NCI-H128 (cell line): ENCODE measurements at regions not wholly inside any gene's neighbourhood (a gene's known extent, or its start where the extent isn't known, plus 50 kb on each side); places are given as distances from the start of the nearest gene placed in this dataset.
"Not testable (repeated sequence)": the region's sequence is repeated elsewhere in the genome, so short reads cannot be mapped to it uniquely, and the experiment has no call there.

Experiments
- DNase-seq: peaks from one replicate; lab custom pipeline; 2025; ENCODE audit not compliant: unreplicated experiment; lab: John Stamatoyannopoulos, UW

DNA sequence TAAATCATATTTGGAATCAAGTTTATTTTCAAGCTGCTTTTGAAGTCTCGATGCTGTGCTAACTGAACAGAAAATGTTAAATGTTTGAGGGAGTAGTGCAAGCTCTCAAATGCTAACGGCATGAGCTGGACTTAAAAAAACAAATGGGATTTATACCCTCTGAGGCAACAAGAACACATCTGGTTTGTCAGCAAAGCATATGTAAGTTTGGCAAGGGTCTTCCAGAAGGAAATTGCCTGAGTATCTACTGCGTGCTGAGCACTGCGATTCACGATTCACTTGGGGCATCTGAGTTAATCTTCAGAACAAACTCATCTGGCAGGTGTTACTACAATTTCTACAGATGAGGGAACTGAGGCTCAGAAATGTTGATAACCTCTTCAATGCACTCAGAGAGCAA is 98.4 kb upstream of the C9orf72 start:
- no peak for DNase-seq

DNA sequence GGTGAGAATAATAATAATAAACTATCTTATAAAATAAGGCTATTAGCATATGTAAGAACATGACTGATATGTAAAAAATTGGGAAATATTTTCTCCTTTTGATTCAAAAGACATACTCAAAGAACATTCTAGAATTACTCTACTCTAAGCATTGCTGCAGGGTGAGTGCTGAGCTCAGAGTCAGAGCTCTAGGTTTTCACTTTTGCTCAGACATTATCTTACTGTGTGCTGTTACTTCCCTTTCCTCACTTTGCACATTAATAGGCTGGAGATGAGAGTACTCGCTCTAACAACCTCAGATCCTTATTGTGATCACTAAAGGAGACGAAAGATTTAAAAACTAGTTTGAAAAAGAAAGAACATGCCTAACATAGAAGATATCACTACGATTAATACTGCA is 99.4 kb upstream of the C9orf72 start:
- DNase-seq, result no peak

DNA sequence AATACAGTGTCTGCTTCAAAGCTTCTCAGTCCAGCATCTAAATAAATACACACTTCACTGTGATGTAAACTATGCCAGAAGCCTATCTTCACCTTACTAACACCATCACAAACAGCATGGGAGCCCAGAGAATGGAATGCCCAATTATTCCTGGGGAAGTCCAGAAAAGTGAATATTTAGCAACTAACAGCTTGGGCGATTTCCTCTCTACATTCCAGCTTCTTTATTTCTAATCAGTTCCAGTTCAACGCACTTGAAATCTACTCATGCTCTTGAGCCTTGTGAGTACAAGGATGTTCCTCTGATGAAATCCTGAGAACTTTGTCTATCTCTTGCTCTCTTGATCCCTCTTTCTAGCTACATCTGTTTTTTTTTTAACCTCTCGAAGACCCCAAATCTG is 100.4 kb upstream of the C9orf72 start:
- no peak for DNase-seq

DNA sequence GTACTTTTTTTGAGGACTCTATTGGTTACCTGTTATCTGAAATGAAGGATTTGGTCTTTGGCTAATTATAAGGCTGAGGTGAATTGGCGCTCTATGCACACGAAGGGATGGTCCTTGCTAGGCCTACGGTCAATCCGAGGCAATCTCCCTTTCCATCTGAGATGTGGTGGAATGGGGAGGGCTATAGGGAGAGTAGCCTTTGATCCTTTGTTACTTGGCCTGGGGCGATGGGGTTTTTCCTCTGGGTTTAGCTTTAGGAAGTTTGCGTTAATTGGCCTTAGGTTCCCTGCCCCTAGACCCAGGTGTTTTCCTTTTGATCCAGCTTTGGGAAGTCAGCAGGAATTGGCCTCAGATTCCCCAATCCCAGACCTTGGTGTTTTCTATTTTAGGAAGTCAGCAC is 102.1 kb upstream of the C9orf72 start:
- DNase-seq, result no peak

DNA sequence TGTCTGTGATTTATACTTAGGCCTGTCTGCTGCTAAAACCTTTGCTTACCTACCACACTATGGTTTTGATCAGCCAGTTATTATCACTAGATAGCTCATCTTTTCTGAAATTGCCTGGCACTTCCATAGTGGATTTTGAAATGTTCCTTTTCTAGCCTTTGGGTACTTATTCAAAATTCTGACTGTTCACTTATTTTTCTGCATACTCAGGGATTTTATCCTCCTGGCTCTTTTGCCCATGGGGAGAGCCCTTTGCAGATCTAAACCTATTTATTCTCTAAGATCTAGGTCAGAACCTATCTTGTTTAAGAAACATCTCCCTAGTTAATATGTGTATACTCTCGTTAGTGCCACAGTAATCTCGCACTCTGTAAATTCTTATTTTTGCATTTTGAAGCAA is 103.5 kb upstream of the C9orf72 start:
- no peak for DNase-seq

DNA sequence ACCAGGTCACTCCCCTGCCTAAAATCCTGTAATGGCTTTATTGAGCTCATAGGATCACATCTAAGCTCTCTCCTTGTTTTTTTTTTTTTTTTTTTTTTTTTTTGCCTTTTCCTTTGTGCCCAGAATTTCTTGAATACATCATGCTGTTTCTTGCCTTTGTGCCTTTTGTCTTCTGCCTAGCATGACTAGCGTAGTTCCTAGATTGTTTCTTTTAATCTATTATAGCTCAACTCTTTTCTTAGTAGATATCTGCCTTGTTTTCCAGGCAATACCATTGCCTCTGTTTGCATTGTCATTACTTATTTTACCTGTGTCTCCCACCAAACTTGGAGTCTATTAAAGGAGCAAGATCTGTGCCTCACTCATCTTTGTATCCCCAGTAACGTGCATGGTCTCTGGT is 106.1 kb upstream of the C9orf72 start:
- no peak for DNase-seq

DNA sequence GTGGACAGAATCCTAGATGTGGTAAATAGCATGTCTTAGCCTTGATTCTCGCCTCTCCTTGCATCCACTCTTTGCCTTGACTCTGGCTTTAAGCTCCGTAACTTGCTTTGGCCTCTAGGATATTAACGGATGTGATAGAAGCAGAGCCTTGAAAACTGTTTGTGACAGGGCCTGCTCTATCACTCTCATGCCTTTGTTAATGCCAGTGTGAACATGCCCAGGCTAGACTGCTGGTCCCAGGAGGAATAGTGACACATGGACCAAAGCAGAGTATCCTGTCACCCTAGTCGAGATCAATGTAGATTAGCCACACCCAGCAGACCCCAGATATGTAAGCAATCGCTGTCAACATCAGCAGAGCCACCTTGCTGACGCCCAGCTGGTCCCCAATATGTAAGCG is 109.9 kb upstream of the C9orf72 start:
- DNase-seq, result no peak

DNA sequence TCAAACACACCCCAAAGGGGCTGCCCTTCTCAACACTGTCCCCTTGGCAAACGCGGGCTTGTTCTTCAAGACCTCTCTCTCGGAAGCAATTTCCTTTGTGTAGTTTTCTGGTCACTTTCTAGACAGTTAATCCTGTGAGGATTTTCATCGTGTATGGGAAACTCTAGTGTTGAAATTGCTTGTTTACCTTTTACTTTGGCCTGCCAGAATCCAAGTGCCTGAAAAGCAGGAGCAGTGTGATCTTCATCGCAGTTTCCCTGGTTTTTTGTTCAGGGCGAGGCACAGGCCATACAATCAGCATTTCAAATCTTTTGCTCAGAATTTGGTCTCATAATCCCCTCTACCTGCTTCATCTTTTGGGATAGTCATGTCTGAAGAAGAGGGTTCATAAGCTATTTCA is 115.7 kb upstream of the C9orf72 start:
- no peak for DNase-seq

DNA sequence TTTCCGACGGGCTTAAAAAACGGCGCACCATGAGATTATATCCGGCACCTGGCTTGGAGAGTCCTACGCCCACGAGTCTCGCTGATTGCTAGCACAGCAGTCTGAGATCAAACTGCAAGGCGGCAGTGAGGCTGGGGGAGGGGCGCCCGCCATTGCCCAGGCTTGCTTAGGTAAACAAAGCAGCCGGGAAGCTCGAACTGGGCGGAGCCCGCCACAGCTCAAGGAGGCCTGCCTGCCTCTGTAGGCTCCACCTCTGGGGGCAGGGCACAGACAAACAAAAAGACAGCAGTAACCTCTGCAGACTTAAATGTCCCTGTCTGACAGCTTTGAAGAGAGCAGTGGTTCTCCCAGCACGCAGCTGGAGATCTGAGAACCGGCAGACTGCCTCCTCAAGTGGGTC is 117.5 kb upstream of the C9orf72 start:
- DNase-seq, result not testable (repeated sequence)

DNA sequence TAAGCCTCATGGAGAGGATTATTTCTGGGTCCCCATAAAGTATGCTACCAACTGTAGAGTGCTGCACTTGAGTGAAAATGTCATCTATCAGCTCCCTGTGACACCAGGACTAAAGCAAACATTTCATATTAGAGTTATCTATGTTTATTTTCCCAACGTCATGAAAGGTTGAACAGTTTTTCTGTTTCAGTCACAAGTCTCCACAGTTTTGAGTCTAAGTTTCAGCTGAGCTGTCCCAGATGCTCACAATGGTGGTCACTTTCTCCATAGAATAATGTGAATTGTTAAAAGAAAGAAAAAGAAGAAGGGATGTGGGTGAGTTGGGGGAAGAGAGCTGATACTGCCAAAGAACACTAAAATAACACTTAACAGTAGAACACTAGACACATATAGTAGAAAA is 126.3 kb upstream of the C9orf72 start:
- no peak for DNase-seq

DNA sequence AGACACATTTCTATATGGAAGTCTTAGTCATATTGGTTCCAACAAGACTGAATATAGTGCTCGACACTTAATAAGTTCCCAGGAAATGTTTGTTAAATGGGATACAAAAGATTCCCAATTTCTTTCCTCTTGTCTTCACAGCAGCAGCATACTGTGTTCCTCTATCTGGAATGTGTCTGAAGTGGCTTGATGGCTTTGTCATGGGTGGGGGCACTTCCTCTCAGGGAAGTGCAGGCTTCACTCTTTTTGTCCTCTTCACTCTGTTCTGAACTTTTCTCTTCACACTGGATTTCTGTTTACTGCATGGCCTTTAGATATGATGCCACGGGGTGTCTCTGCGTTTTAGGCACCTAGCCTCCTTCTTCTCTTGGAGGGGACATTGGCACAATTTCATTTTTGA is 127.7 kb upstream of the C9orf72 start:
- DNase-seq, result no peak

DNA sequence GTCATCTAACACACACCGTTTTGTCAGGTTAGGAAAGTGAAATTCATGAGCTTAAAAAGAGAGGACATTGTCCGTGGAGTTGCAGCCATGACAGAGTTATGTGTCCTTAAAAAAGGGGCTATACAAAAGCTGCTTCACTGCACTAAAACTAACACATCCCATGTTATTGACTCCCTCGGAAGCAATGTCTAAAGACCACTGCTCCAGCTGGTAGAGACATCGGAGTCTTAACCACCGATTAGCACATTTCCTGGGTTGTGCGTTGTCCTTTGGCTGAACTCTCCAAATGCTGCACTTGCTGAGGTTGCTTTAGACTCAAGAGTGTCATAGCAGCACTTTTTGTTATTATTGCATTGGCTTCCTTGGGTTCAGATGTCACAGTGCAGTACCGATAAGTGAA is 128.3 kb upstream of the C9orf72 start:
- DNase-seq, result no peak

DNA sequence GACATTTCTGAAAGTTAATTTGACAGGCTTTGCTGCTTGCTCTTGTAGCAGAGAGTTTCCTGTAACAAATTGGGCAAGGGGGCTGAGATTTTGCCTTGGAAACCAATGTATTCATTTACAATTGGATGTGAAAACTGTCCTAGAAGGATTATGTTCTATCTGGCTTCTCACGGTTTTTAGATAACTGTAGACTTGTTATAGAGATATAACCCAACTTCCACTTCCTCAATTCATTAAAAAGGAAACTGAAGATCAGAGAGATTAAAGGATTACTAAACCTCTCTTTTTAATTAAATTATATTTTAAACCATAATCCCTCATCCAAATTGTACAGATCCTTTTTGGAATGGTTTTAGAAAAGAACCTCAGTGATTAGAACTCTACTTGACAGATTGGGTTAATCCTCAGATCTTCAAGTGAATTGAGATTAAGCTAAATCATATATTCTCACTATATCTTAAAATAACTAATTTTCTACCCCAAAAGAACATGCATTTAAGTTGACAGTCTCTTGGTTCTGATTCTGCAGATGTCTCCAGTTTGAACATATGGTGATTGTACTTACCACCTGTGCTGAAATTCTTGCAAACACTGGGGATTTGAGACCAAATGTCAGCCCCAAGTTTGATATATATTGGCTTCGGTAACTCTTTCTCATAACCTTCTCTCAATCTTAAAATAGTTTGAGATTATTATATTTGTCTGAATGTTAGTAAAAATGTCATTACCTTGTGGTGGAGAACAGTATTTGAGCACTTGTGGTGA is 130.1 kb upstream of the C9orf72 start:
- no peak for DNase-seq

DNA sequence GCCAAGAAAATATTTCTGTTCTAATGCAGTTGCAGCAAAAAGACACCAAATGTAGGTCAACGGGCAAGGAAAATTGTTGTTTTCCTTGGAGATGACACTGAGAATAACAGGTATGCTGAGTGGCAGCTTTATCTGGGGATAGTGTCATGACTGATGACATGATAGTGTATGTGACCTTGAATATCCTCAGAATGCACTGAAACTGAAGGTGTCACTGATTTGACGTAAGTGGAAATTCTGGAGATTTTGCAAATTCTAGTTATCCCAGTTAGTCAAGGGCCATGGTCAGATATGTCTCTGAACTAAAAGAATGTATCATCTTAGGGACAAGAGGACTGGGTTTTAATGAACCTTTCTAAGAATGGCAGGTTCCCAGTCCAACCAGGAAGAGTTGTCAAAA is 138.0 kb upstream of the C9orf72 start:
- no peak for DNase-seq

DNA sequence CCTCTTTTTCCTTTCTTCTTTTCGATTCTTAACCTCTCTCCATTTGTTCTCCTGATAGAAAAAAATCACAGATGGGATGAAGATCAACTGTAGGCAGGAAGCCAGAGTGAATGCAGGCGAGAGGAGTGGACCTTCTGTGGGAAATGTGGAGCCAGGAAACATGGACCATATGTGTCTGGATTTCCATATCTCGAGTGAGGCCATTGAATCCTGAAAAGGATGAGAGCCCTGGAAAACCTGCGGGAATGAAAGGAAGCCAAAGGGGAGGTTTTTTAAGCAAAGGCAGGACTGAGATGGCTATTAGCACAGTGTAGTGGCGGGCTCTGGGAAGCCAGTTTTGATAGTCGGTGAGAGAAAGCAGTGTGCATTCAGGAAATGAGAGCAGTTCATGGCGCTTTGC is 139.5 kb upstream of the C9orf72 start:
- no peak for DNase-seq

DNA sequence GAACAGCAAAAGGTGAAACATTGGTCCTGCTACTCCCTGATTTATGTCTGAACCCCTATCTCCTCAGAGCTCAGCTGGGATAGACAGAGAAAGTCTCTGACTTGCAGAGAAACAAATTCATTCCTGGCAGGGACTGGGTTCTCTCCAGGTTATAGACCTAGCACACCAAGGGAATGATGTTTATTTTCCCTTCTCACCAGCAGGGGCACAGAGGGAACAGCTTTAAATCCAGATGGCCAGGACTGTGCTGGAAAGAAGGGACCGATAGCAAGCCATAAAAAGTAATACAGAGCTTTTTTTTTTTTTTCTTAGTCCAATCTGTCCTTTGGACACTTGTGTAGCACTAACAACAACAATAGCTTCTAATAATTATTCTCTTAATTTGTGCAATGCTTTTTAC is 141.1 kb upstream of the C9orf72 start:
- no peak for DNase-seq

DNA sequence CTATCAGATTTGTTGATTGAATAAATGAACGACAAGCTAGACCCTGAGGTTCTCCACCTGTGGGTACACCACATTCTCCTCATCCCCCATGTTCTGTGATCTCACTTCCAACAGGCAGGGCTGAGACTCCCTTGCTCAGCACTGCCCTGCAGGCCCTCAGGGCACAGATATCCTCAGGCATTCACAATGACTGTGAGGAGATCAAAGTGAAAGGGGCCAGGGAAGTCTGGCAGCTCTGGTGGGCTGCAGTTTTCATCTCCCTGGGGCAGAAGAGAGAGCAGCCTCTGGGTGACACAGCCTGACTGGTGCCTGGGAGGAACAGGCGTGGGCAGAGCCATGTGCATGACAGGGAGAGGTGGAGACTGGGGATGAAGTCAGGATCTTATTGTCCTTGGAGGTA is 142.4 kb upstream of the C9orf72 start:
- DNase-seq, result no peak

DNA sequence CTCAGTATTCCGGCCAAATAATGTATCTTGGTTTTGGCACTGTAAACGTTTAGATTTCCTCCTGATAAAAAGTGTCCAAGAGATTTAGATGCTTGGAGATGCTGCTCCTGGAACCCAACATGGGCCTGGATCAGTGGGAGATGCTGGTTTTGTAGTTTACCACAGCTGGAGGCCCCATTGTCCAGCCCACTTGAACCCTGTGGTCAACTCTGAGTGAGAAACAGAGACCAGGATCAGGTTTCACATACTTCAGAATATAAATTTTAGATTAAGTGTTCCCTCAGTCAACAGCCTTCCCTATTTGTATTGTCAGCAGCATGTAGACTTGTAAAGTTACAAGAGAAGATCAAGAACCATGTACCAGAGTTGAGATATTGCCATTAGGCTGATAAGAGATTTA is 144.7 kb upstream of the C9orf72 start:
- DNase-seq, result no peak

DNA sequence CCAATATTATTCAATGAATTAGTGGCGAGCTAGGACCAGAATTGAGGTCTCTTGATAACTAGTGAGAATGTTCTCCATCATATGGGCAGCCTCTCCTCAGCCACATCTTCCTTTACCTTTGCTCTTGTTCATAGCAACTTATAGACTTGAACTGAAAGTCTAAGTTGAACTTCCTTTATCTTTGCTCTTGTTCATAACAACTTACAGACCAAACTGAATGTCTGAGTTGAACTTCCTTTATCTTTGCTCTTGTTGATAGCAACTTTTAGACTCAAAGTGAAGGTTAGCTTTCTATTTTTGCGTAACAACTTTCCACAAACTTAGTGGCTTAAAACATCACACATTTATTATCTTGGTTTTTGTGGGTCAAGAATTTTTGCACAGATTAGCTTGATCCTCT is 146.4 kb upstream of the C9orf72 start:
- no peak for DNase-seq

DNA sequence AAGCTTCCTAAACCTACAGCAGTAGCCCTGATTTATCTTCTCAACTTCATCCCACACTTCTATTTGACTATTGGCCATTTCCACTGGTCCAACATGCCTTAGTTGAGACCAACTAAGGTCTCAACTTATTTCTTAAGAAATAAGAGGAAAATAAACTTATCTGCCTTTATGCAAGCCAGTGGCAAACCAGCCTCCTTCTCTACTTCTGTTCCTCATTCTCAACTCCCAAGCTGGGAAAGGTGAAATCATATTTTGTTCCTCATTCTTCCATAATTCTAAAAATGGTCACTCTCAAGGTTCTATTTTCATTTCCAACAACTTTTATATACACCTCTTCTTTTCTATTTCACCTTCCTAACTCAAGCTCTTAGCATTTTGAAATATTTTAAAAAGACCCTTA is 149.6 kb upstream of the C9orf72 start:
- DNase-seq, result no peak

DNA sequence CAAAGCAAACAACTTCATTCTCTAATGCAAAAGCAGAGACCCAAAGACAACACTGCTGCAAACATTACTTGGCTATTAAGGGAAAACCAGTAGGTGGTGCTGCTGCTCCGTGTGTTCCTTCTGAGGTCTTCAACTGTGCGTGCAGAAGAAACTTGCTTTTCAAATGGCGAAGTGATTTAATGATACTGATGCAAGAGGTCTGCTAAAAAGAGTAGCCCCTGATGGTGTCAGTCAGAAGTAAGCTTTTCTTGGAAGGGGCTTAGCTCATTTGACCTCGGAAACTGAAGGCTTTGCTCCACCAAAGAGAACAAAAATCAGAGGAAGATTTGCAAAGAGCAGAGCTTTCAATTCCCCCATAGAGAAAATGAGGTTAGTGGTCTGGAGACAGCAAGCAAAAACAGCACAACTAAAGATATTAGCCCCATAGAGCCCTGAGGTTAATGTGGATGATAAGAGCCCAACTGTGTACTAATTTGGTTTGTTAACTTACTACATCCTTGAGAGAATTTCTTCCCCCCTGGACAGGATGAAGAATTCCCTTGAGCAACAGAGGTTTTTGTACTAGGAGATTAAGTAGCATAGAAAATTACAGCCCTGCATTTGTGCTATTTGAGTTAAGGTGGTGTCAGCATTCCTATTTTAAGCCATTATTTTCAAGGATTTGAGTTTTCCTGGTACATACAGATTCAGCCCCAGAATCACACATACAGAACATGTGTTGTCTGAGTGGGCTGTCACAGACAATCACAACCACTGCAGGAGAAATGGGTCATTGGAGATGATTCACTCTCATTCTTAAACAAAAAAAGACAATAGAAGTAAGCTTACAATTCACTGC is 153.2 kb upstream of the C9orf72 start:
- peak; percentile 64 for DNase-seq

DNA sequence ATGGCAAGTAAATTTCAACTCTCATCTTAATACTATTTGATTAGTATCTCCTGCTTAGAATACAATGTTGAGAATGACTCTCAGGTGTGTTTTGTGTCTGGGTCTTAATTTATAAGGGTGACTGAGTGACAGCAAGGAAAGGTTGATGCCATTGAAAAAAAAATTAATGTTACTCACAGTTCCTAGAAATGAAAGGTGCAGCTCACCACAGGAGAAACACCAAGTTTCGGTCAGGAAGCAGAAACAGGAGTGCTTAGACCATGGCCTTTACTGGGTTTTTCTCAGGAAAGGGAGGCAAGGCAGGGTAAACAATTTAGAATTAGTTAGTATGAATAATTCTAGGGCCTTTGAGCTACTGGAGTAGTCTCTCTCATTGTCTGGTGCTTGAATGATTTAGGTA is 159.2 kb upstream of the C9orf72 start:
- no peak for DNase-seq

DNA sequence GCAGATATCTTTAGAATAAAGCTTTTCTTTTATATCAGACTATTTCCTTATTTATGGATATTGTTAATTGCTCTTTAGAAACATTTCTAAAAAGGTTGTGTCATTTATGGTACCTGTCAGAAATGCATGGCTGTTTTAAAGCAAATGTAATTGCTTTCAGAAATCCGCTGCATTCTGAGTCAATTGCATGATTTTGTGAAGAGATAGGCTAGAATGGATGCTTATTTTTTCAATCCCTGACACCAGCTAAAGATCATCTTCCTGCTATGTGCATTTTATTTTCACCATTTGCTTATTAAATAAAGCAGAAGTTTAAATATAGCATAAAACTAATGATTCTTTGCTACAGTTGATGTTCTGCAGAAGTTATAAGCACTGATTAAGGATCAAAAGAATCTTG is 170.2 kb upstream of the C9orf72 start:
- DNase-seq, result no peak
